WTC11 (cell line): ENCODE measurements at regions not wholly inside any gene's neighbourhood (a gene's known extent, or its start where the extent isn't known, plus 50 kb on each side); places are given as distances from the start of the nearest gene placed in this dataset.
"Not testable (repeated sequence)": the region's sequence is repeated elsewhere in the genome, so short reads cannot be mapped to it uniquely, and the experiment has no call there.

Experiments used
- ATAC-seq: fragments of 200-7000 bp; cut with Tn5 transposase; 2 replicates; pipeline ENCODE4 v1.10.0; 2021; ENCODE audit warnings: mild to moderate bottlenecking, moderate library complexity
- CTCF ChIA-PET: fragments of 300-600 bp; sonication (Branson Sonifier 250); formaldehyde crosslinking; loops from one replicate; lab custom pipeline; 2021; ENCODE audit warnings: antibody characterized with exemption; lab: Charles Lee
- POLR2A ChIA-PET: fragments of 350-600 bp; sonication (Branson Sonifier 250); formaldehyde crosslinking; loops from one replicate; lab custom pipeline; 2021; ENCODE audit warnings: antibody characterized with exemption; lab: Charles Lee
- DNase-seq: peaks from one replicate; pipeline ENCODE4 v3.0.0; 2021; ENCODE audit warnings: low spot score
- H3K27ac Mint-ChIP-seq: 2 replicates; pipeline ENCODE4 v1.8.0; 2021; ENCODE audit warnings: mixed read lengths
- H3K27me3 Mint-ChIP-seq: 2 replicates; pipeline ENCODE4 v1.8.0; 2021; ENCODE audit warnings: low read depth, mild to moderate bottlenecking, moderate library complexity, mixed read lengths
- H3K36me3 Mint-ChIP-seq: 2 replicates; pipeline ENCODE4 v1.8.0; 2021; ENCODE audit warnings: mixed read lengths
- H3K4me1 Mint-ChIP-seq: 2 replicates; pipeline ENCODE4 v1.8.0; 2022; ENCODE audit warnings: mixed read lengths
- H3K4me3 Mint-ChIP-seq: 2 replicates; pipeline ENCODE4 v1.8.0; 2021; ENCODE audit warnings: mild to moderate bottlenecking, moderate library complexity, mixed read lengths
- H3K9me3 Mint-ChIP-seq: 2 replicates; pipeline ENCODE4 v1.8.0; 2021; ENCODE audit warnings: mixed read lengths
- ATF1 ChIP-seq: sonication (generic); formaldehyde crosslinking; IDR thresholded peaks from 2 replicates; pipeline ENCODE4 v1.8.1; 2023; ENCODE audit warnings: mild to moderate bottlenecking, moderate library complexity, missing genetic modification reagents
- ERG ChIP-seq: fragments of 250-450 bp; sonication (Bioruptor Pico); IDR thresholded peaks from 2 replicates; pipeline ENCODE4 v1.8.0; 2021; ENCODE audit warnings: mild to moderate bottlenecking
- IRF1 ChIP-seq: sonication (generic); formaldehyde crosslinking; IDR thresholded peaks from 2 replicates; pipeline ENCODE4 v1.8.0; 2023; ENCODE audit warnings: missing genetic modification reagents
- IRF2 ChIP-seq: sonication (generic); formaldehyde crosslinking; IDR thresholded peaks from 2 replicates; pipeline ENCODE4 v1.8.0; 2022; ENCODE audit warnings: low read depth, missing genetic modification reagents, borderline replicate concordance
- KAT7 ChIP-seq: sonication (generic); formaldehyde crosslinking; IDR thresholded peaks from 2 replicates; pipeline ENCODE4 v1.8.1; 2023; ENCODE audit warnings: missing genetic modification reagents, mild to moderate bottlenecking, borderline replicate concordance
- SOX15 ChIP-seq: fragments of 250-450 bp; sonication (Bioruptor Pico); IDR thresholded peaks from 2 replicates; pipeline ENCODE4 v1.9.0; 2021; ENCODE audit warnings: mild to moderate bottlenecking
- TP53 ChIP-seq: sonication (generic); formaldehyde crosslinking; IDR thresholded peaks from 2 replicates; pipeline ENCODE4 v1.8.1; 2023; ENCODE audit warnings: mild to moderate bottlenecking, missing genetic modification reagents
- ZBTB21 ChIP-seq: sonication (generic); formaldehyde crosslinking; IDR thresholded peaks from 2 replicates; pipeline ENCODE4 v1.8.1; 2023; ENCODE audit warnings: mild to moderate bottlenecking, missing genetic modification reagents, borderline replicate concordance
- ZBTB43 ChIP-seq: sonication (generic); formaldehyde crosslinking; IDR thresholded peaks from 2 replicates; pipeline ENCODE4 v1.8.1; 2023; ENCODE audit warnings: mild to moderate bottlenecking, missing genetic modification reagents
- ZNF423 ChIP-seq: fragments of 250-450 bp; sonication (Bioruptor Pico); IDR thresholded peaks from 2 replicates; pipeline ENCODE4 v2.1.2; 2022; ENCODE audit warnings: mild to moderate bottlenecking, moderate library complexity
- TF ChIP-seq, protein P1 (sequence below): sonication (generic); formaldehyde crosslinking; IDR thresholded peaks from 2 replicates; pipeline ENCODE4 v1.8.1; 2022; ENCODE audit warnings: mild to moderate bottlenecking, missing genetic modification reagents, moderate library complexity, borderline replicate concordance
- TF ChIP-seq, protein P2 (sequence below): fragments of 250-450 bp; sonication (Bioruptor Pico); conservative IDR thresholded peaks from 2 replicates; pipeline ENCODE4 v1.9.0; 2021; ENCODE audit warnings: mild to moderate bottlenecking
- TF ChIP-seq, protein P3 (sequence below): fragments of 250-450 bp; sonication (Bioruptor Pico); IDR thresholded peaks from 2 replicates; pipeline ENCODE4 v1.9.0; 2021; ENCODE audit warnings: mild to moderate bottlenecking

GRCh38 chr2:187610450-187610849, 56.2 kb upstream of the TFPI start:
- ATAC-seq, result peak; percentile 89
- H3K27ac Mint-ChIP-seq, H3K4me3 Mint-ChIP-seq, H3K36me3 Mint-ChIP-seq, H3K9me3 Mint-ChIP-seq, DNase-seq, H3K4me1 Mint-ChIP-seq, POLR2A ChIA-PET, CTCF ChIA-PET: not testable (repeated sequence)
- peaks cover 58% of the 10 kb centered on the region for H3K27me3 Mint-ChIP-seq

- Mint-ChIP-seq H3K27me3 (peaks cover 47% of the 10 kb centered on the region), H3K4me1 (peaks cover 26% of the 10 kb centered on the region), H3K9me3 (no peaks in the 10 kb centered on the region), H3K36me3 (no peaks in the 10 kb centered on the region), H3K27ac (no peak overlapping the region), H3K4me3 (no peak overlapping the region)
- POLR2A ChIA-PET, result no interaction called here
- ATAC-seq (no peak), DNase-seq (no peak)
- CTCF ChIA-PET, result no interaction called here
- TF ChIP-seq ZBTB43 (CRISPR knock-in tag) (no peak), ERG (CRISPR knock-in tag) (no peak), ZBTB21 (CRISPR knock-in tag) (no peak), SOX15 (no peak), ATF1 (CRISPR knock-in tag) (no peak)
- TF ChIP-seq, protein P1, sequence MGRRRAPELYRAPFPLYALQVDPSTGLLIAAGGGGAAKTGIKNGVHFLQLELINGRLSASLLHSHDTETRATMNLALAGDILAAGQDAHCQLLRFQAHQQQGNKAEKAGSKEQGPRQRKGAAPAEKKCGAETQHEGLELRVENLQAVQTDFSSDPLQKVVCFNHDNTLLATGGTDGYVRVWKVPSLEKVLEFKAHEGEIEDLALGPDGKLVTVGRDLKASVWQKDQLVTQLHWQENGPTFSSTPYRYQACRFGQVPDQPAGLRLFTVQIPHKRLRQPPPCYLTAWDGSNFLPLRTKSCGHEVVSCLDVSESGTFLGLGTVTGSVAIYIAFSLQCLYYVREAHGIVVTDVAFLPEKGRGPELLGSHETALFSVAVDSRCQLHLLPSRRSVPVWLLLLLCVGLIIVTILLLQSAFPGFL, result no peak
- TF ChIP-seq, protein P2, sequence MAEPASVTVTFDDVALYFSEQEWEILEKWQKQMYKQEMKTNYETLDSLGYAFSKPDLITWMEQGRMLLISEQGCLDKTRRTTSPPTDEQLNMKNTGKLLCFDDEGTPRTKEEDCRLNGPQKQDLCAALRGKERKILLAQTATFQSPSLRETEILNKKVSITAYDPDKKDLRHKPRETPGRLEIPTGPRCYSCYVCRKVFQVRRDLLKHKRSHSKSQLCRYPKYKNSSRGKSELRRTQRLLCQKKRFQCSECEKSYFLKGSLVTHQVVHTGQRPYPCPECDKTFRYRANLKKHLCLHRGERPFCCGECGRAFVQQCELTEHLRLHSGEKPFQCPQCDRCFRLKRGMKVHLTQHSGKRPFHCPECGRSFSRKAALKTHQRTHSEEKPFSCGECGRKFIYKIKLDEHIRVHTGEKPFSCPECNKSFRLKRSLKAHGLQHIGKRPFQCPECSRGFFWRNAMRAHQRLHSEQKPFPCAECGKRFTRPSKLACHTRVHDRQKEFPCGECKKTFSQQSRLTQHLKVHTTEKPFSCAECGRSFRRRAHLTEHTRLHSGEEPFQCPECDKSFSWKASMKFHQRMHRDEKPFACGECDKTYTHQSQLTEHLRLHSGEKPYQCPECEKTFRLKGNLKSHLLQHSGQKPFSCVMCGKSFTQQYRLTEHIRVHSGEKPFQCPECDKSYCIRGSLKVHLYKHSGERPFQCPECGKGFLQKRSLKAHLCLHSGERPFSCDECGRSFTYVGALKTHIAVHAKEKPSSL, result no peak
- TF ChIP-seq, all 79 proteins: peak for 0
Observed at GRCh38 chr2:187612857-187613256, 58.6 kb upstream of the TFPI start.

- no peak for DNase-seq
- H3K9me3 Mint-ChIP-seq, result no peaks in the 10 kb centered on the region
- TF ChIP-seq KAT7 (CRISPR knock-in tag), result no peak
- no peak for TF ChIP-seq IRF1 (CRISPR knock-in tag)
- TF ChIP-seq TP53 (CRISPR knock-in tag), result no peak
- TF ChIP-seq, all 79 proteins: peak for 0
- ChIA-PET POLR2A (no interaction called here), CTCF (interaction anchor here (0.8 to 1.2 kb wide), 3 partner anchors 33 to 115 kb away, joined by 3 to 7 read pairs (median 4); no protein-coding TSS in a partner anchor)
- Mint-ChIP-seq H3K27ac (no peak overlapping the region), H3K27me3 (peaks cover 29% of the 10 kb centered on the region), H3K4me3 (no peak overlapping the region), H3K4me1 (peaks cover 45% of the 10 kb centered on the region), H3K36me3 (no peaks in the 10 kb centered on the region)
- no peak for ATAC-seq
Observed at GRCh38 chr2:187614756-187615155, 60.5 kb upstream of the TFPI start.

DNA sequence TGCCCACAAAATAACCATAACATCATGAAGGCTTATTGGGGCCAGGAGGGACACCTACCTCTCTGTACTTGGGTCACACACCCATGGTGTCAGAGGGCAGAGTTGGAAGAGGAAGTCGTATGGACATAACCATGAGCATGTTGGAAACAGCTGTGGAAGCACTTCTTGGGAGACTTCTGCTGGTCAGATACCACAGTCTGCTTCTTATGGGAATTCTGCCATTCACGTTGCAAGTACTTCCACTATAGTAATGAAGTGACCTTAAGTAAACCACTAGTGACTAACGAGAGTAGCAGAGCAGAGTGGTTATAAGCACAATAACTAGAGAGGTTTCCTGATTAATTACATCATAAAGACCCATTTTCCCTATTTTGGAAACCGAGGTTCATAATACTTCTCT, 61.1 kb upstream of the TFPI start:
- H3K9me3 Mint-ChIP-seq, result no peaks in the 10 kb centered on the region
- POLR2A ChIA-PET, result no interaction called here
- H3K27me3 Mint-ChIP-seq, result peaks cover 26% of the 10 kb centered on the region
- no peak for DNase-seq
- H3K27ac Mint-ChIP-seq, result no peak overlapping the region
- H3K4me1 Mint-ChIP-seq, result peaks cover 48% of the 10 kb centered on the region
- TF ChIP-seq ZNF423 (0 out of 2 replicates have a peak, but pooled peaks have one; percentile 2), IRF2 (no peak)
- TF ChIP-seq, protein P3, sequence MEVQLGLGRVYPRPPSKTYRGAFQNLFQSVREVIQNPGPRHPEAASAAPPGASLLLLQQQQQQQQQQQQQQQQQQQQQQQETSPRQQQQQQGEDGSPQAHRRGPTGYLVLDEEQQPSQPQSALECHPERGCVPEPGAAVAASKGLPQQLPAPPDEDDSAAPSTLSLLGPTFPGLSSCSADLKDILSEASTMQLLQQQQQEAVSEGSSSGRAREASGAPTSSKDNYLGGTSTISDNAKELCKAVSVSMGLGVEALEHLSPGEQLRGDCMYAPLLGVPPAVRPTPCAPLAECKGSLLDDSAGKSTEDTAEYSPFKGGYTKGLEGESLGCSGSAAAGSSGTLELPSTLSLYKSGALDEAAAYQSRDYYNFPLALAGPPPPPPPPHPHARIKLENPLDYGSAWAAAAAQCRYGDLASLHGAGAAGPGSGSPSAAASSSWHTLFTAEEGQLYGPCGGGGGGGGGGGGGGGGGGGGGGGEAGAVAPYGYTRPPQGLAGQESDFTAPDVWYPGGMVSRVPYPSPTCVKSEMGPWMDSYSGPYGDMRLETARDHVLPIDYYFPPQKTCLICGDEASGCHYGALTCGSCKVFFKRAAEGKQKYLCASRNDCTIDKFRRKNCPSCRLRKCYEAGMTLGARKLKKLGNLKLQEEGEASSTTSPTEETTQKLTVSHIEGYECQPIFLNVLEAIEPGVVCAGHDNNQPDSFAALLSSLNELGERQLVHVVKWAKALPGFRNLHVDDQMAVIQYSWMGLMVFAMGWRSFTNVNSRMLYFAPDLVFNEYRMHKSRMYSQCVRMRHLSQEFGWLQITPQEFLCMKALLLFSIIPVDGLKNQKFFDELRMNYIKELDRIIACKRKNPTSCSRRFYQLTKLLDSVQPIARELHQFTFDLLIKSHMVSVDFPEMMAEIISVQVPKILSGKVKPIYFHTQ (CRISPR knock-in tag), result no peak
- TF ChIP-seq, all 79 proteins: peak for 1
- Mint-ChIP-seq H3K4me3 (no peak overlapping the region), H3K36me3 (no peaks in the 10 kb centered on the region)
- ATAC-seq, result 0 out of 2 replicates have a peak, but pooled peaks have one; percentile 8
- CTCF ChIA-PET, result interaction anchor here (1.2 kb wide), 1 partner anchor 34 kb away, joined by 3 read pairs; no protein-coding TSS in a partner anchor
